ENCODE measurements at regions not wholly inside any gene's neighbourhood (a gene's known extent, or its start where the extent isn't known, plus 50 kb on each side); places are given as distances from the start of the nearest gene placed in this dataset.

- H3K4me2 ChIP-seq (replicated peaks; ENCODE audit: low read depth, low read length, poor library complexity, severe bottlenecking) = no peak overlapping the region
- H3K9ac ChIP-seq (ENCODE audit: low read length) = no peak overlapping the region
- intact Hi-C loops (cut with micrococcal nuclease) = no loop called here
- Mint-ChIP-seq H3K27me3 (peaks cover 4% of the 10 kb centered on the region), H3K4me3 (no peak overlapping the region), H3K27ac (no peak overlapping the region), H3K9me3 (ENCODE audit: insufficient read depth) (no peaks in the 10 kb centered on the region), H3K4me1 (no peaks in the 10 kb centered on the region)
- ChIA-PET CTCF (interaction anchor here (1.0 kb wide), 1 partner anchor 266 kb away, joined by 4 read pairs; no protein-coding TSS in a partner anchor), POLR2A (no interaction called here)
- no peak overlapping the region for H2AFZ ChIP-seq (ENCODE audit: insufficient read depth, low read depth, low read length, poor library complexity, severe bottlenecking)
- H3K27ac ChIP-seq (ENCODE audit: low read length in 2 of 2) = no peak overlapping the region
- no peak for TF ChIP-seq CTCF (IDR thresholded peaks at IDR 0.05)
- no peak for TF ChIP-seq EZH2 (IDR thresholded peaks at IDR 0.05; ENCODE audit: borderline replicate concordance, insufficient read depth, low read depth, low read length, poor library complexity, severe bottlenecking)
- H3K79me2 ChIP-seq (ENCODE audit: control insufficient read depth, insufficient read depth, low read length) = no peaks in the 10 kb centered on the region
- no peaks in the 10 kb centered on the region for H3K27me3 ChIP-seq (replicated peaks in 1 of 4; ENCODE audit: control extremely low read depth in 1 of 4, control insufficient read depth in 3 of 4, insufficient read depth in 4 of 4, low read length in 3 of 4)
- H4K20me1 ChIP-seq (ENCODE audit: control insufficient read depth, insufficient read depth, low read length, poor library complexity, severe bottlenecking) = no peaks in the 10 kb centered on the region
- H3K9me3 ChIP-seq (ENCODE audit: control extremely low read depth in 1 of 3, control insufficient read depth in 2 of 3, insufficient read depth in 1 of 3, low read length in 2 of 3) = no peaks in the 10 kb centered on the region
- H3K36me3 ChIP-seq (replicated peaks in 1 of 2; ENCODE audit: control extremely low read depth in 1 of 2, control insufficient read depth in 1 of 2, extremely low read depth in 1 of 2, insufficient read depth in 2 of 2, low read length in 1 of 2) = no peaks in the 10 kb centered on the region
- no peaks in the 10 kb centered on the region for H3K4me1 ChIP-seq (ENCODE audit: control insufficient read depth in 2 of 2, insufficient read depth in 2 of 2, low read length in 2 of 2)
- WGBS (ENCODE audit: insufficient coverage) = 92% methylated on average over 3 of the region's 7 CpGs
- H3K4me3 ChIP-seq (ENCODE audit: control extremely low read depth in 1 of 5, extremely low read depth in 1 of 5, insufficient read depth in 1 of 5, low read depth in 2 of 5, low read length in 4 of 5) = no peak overlapping the region
- ATAC-seq (ENCODE audit: low read depth) = no peak
- no peak for DNase-seq
Measured at GRCh38 chr7:91355695-91356435, 91.6 kb downstream of the FZD1 start.

- Histone ChIP-seq H3K36me3 (replicated peaks in 1 of 2; ENCODE audit: control extremely low read depth in 1 of 2, control insufficient read depth in 1 of 2, extremely low read depth in 1 of 2, insufficient read depth in 2 of 2, low read length in 1 of 2) (no peaks in the 10 kb centered on the region), H3K4me3 (ENCODE audit: control extremely low read depth in 1 of 5, extremely low read depth in 1 of 5, insufficient read depth in 1 of 5, low read depth in 2 of 5, low read length in 4 of 5) (no peak overlapping the region), H3K27me3 (replicated peaks in 1 of 4; ENCODE audit: control extremely low read depth in 1 of 4, control insufficient read depth in 3 of 4, insufficient read depth in 4 of 4, low read length in 3 of 4) (no peaks in the 10 kb centered on the region), H3K27ac (ENCODE audit: low read length in 2 of 2) (no peak overlapping the region), H3K79me2 (ENCODE audit: control insufficient read depth, insufficient read depth, low read length) (no peaks in the 10 kb centered on the region), H3K4me2 (replicated peaks; ENCODE audit: low read depth, low read length, poor library complexity, severe bottlenecking) (no peak overlapping the region), H2AFZ (ENCODE audit: insufficient read depth, low read depth, low read length, poor library complexity, severe bottlenecking) (no peak overlapping the region), H3K4me1 (ENCODE audit: control insufficient read depth in 2 of 2, insufficient read depth in 2 of 2, low read length in 2 of 2) (no peaks in the 10 kb centered on the region), H3K9ac (ENCODE audit: low read length) (no peak overlapping the region), H4K20me1 (ENCODE audit: control insufficient read depth, insufficient read depth, low read length, poor library complexity, severe bottlenecking) (no peaks in the 10 kb centered on the region), H3K9me3 (ENCODE audit: control extremely low read depth in 1 of 3, control insufficient read depth in 2 of 3, insufficient read depth in 1 of 3, low read length in 2 of 3) (no peaks in the 10 kb centered on the region)
- TF ChIP-seq CTCF (IDR thresholded peaks at IDR 0.05) (no peak), EZH2 (IDR thresholded peaks at IDR 0.05; ENCODE audit: borderline replicate concordance, insufficient read depth, low read depth, low read length, poor library complexity, severe bottlenecking) (no peak)
- ChIA-PET POLR2A (no interaction called here), CTCF (no interaction called here)
- intact Hi-C loops (cut with micrococcal nuclease) = no loop called here
- Mint-ChIP-seq H3K4me1 (no peaks in the 10 kb centered on the region), H3K27me3 (peaks cover 11% of the 10 kb centered on the region), H3K4me3 (no peak overlapping the region), H3K9me3 (ENCODE audit: insufficient read depth) (no peaks in the 10 kb centered on the region), H3K27ac (no peak overlapping the region)
- ATAC-seq (ENCODE audit: low read depth) (no peak), DNase-seq (no peak)
Measured at GRCh38 chr7:91356915-91357314, 92.7 kb downstream of the FZD1 start.
